GM23248 (cell line): ENCODE measurements at regions not wholly inside any gene's neighbourhood (a gene's known extent, or its start where the extent isn't known, plus 50 kb on each side); places are given as distances from the start of the nearest gene placed in this dataset.

Experiments used
- DNase-seq: peaks from one replicate; pipeline ENCODE4 v3.0.0-alpha.2; 2015
- H2AFZ ChIP-seq: fragments of 200-600 bp; sonication (generic); 2 replicates; pipeline ENCODE4 v1.6.1; 2016; ENCODE audit warnings: antibody characterized with exemption
- H3F3A ChIP-seq: fragments of 200-600 bp; sonication (generic); 2 replicates; pipeline ENCODE4 v1.6.1; 2016; ENCODE audit warnings: mild to moderate bottlenecking, antibody characterized with exemption, mixed run types; ENCODE audit not compliant: insufficient read depth
- H3K27ac ChIP-seq: fragments of 200-600 bp; sonication (generic); 2 replicates; pipeline ENCODE4 v1.5.1; 2016; ENCODE audit warnings: mild to moderate bottlenecking
- H3K27me3 ChIP-seq: fragments of 200-600 bp; sonication (generic); replicated peaks from 2 replicates; pipeline ENCODE4 v1.6.1; 2016; ENCODE audit warnings: mild to moderate bottlenecking; ENCODE audit not compliant: insufficient read depth
- H3K36me3 ChIP-seq: fragments of 200-600 bp; sonication (generic); 2 replicates; pipeline ENCODE4 v1.6.1; 2016; ENCODE audit warnings: low read depth, mild to moderate bottlenecking
- H3K4me1 ChIP-seq: fragments of 200-600 bp; sonication (generic); 2 replicates; pipeline ENCODE4 v1.6.1; 2016; ENCODE audit warnings: mild to moderate bottlenecking; ENCODE audit not compliant: insufficient read depth
- H3K4me2 ChIP-seq: fragments of 200-600 bp; sonication (generic); one replicate; pipeline ENCODE4 v1.6.1; 2016; ENCODE audit warnings: mild to moderate bottlenecking; ENCODE audit not compliant: unreplicated experiment
- H3K4me3 ChIP-seq: fragments of 200-600 bp; sonication (generic); 2 replicates; pipeline ENCODE4 v1.5.1; 2016; ENCODE audit warnings: mild to moderate bottlenecking
- H3K79me2 ChIP-seq: fragments of 200-600 bp; sonication (generic); 2 replicates; pipeline ENCODE4 v1.6.1; 2016; ENCODE audit warnings: mild to moderate bottlenecking; ENCODE audit not compliant: insufficient read depth
- H3K9ac ChIP-seq: fragments of 200-600 bp; sonication (generic); 2 replicates; pipeline ENCODE4 v1.6.1; 2016; ENCODE audit warnings: mild to moderate bottlenecking
- H3K9me2 ChIP-seq: fragments of 200-600 bp; sonication (generic); 2 replicates; pipeline ENCODE4 v1.6.1; 2016; ENCODE audit warnings: mixed run types, mild to moderate bottlenecking, moderate library complexity; ENCODE audit not compliant: insufficient read depth
- H3K9me3 ChIP-seq: fragments of 200-600 bp; sonication (generic); one replicate; pipeline ENCODE4 v1.6.1; 2017; ENCODE audit warnings: low read depth
- H4K20me1 ChIP-seq: fragments of 200-600 bp; sonication (generic); 2 replicates; pipeline ENCODE4 v1.6.0; 2016; ENCODE audit not compliant: insufficient read depth
- EZH2 ChIP-seq: fragments of 200-600 bp; sonication (generic); IDR thresholded peaks from 2 replicates; pipeline ENCODE4 v1.6.1; 2018; ENCODE audit warnings: antibody characterized with exemption, mild to moderate bottlenecking; ENCODE audit not compliant: insufficient read depth, poor library complexity, severe bottlenecking
- EZH2phosphoT487 ChIP-seq: fragments of 200-600 bp; sonication (generic); IDR thresholded peaks from 2 replicates; pipeline ENCODE4 v1.6.1; 2018; ENCODE audit warnings: antibody characterized with exemption, moderate library complexity, mild to moderate bottlenecking, low read depth; ENCODE audit not compliant: insufficient read depth
- WGBS, 2 experiments: methylation state at CpG; one replicate each; pipeline ENCODE4 v1.1.6; 2015 to 2017; ENCODE audit warnings: low lambda C conversion rate in 2 of 2, low coverage in 1 of 2; ENCODE audit errors: missing lambda C conversion rate in 2 of 2; 5-methylcytosine and 5-hydroxymethylcytosine counted together
- in situ Hi-C: fragments of 300-500 bp; cut with MboI; formaldehyde crosslinking; loops from 2 replicates; pipeline ENCODE4 v1.15.0; 2020

- TF ChIP-seq EZH2phosphoT487, result no peak
- TF ChIP-seq EZH2, result no peak
- 2 to 5% methylated on average over 2 of the region's 2 CpGs for WGBS, 2 experiments
- H3K79me2 ChIP-seq, result no peaks in the 10 kb centered on the region
- no peak overlapping the region for H3K27ac ChIP-seq
- no peak for DNase-seq
- H3K4me2 ChIP-seq, result no peak overlapping the region
- H3K27me3 ChIP-seq, result no peaks in the 10 kb centered on the region
- H3K9me3 ChIP-seq, result no peaks in the 10 kb centered on the region
- H3K36me3 ChIP-seq, result no peaks in the 10 kb centered on the region
- no peaks in the 10 kb centered on the region for H3K9me2 ChIP-seq
- H3K9ac ChIP-seq, result no peak overlapping the region
- in situ Hi-C loops, result no loop called here
- H2AFZ ChIP-seq, result no peak overlapping the region
- no peak overlapping the region for H3K4me3 ChIP-seq
- no peaks in the 10 kb centered on the region for H3F3A ChIP-seq
- H4K20me1 ChIP-seq, result no peaks in the 10 kb centered on the region
- H3K4me1 ChIP-seq, result no peaks in the 10 kb centered on the region
These were observed 95.7 kb upstream of the BAIAP2L1 start for GRCh38 chr7:98496618-98497017.

- Histone ChIP-seq H3K4me3 (no peak overlapping the region), H3K27me3 (no peaks in the 10 kb centered on the region), H4K20me1 (no peaks in the 10 kb centered on the region), H3K4me1 (no peaks in the 10 kb centered on the region), H3K9me2 (no peaks in the 10 kb centered on the region), H3K27ac (no peak overlapping the region), H3F3A (no peaks in the 10 kb centered on the region), H2AFZ (no peak overlapping the region), H3K4me2 (no peak overlapping the region), H3K9ac (no peak overlapping the region), H3K79me2 (no peaks in the 10 kb centered on the region), H3K36me3 (no peaks in the 10 kb centered on the region), H3K9me3 (no peaks in the 10 kb centered on the region)
- TF ChIP-seq EZH2 (no peak), EZH2phosphoT487 (no peak)
- DNase-seq, result no peak
- 22 to 27% methylated on average over 11 of the region's 11 CpGs for WGBS, 2 experiments
- in situ Hi-C loops, result no loop called here
These were observed 94.5 kb upstream of the BAIAP2L1 start for GRCh38 chr7:98495200-98495955.

- Histone ChIP-seq H2AFZ (no peak overlapping the region), H3K27ac (no peak overlapping the region), H3F3A (no peaks in the 10 kb centered on the region), H3K9me2 (no peaks in the 10 kb centered on the region), H3K27me3 (no peaks in the 10 kb centered on the region), H3K4me3 (no peak overlapping the region), H3K79me2 (no peaks in the 10 kb centered on the region), H3K4me2 (no peak overlapping the region), H3K36me3 (no peaks in the 10 kb centered on the region), H3K4me1 (no peaks in the 10 kb centered on the region), H4K20me1 (no peaks in the 10 kb centered on the region), H3K9me3 (no peaks in the 10 kb centered on the region), H3K9ac (no peak overlapping the region)
- no peak for DNase-seq
- in situ Hi-C loops, result no loop called here
- 43 to 44% methylated on average over 21 of the region's 21 CpGs for WGBS, 2 experiments
- TF ChIP-seq EZH2phosphoT487 (no peak), EZH2 (no peak)
These were observed 92.3 kb upstream of the BAIAP2L1 start for GRCh38 chr7:98493030-98493778.

DNA sequence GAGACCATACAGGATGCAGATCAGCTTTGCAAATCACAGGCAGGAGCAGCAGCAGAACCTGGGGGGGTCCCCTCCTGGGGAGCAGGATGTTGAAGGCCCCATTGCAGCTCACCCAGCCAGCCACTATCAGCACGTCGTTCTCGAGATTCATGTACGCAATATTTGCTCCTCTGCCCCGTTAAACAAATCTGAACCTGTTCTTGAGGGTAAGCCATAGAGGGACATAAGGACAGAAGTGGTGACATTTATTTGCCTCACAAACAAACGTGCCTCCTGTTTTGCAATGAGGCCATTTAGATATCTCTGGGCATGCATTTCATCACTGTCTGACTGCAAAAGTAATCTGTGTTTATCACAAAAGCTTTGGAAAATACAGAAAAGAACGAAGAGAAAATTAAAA, 87.3 kb upstream of the BAIAP2L1 start:
- WGBS, 2 experiments, result 16 to 36% methylated on average over 7 of the region's 7 CpGs
- H3K27me3 ChIP-seq, result no peaks in the 10 kb centered on the region
- H3K36me3 ChIP-seq, result no peaks in the 10 kb centered on the region
- no peak for DNase-seq
- in situ Hi-C loops, result no loop called here
- no peaks in the 10 kb centered on the region for H3K9me2 ChIP-seq
- no peaks in the 10 kb centered on the region for H3F3A ChIP-seq
- TF ChIP-seq EZH2phosphoT487, result no peak
- no peak for TF ChIP-seq EZH2
- H3K4me2 ChIP-seq, result no peak overlapping the region
- no peaks in the 10 kb centered on the region for H4K20me1 ChIP-seq
- no peak overlapping the region for H3K27ac ChIP-seq
- no peak overlapping the region for H3K9ac ChIP-seq
- no peaks in the 10 kb centered on the region for H3K4me1 ChIP-seq
- H3K79me2 ChIP-seq, result no peaks in the 10 kb centered on the region
- no peak overlapping the region for H2AFZ ChIP-seq
- no peak overlapping the region for H3K4me3 ChIP-seq
- no peaks in the 10 kb centered on the region for H3K9me3 ChIP-seq
